GM04504 (cell line): ENCODE measurements at regions not wholly inside any gene's neighbourhood (a gene's known extent, or its start where the extent isn't known, plus 50 kb on each side); places are given as distances from the start of the nearest gene placed in this dataset.

Source experiments
- DNase-seq: peaks from one replicate; pipeline ENCODE4 v3.0.0-alpha.2; 2012; ENCODE audit warnings: low read depth

DNA sequence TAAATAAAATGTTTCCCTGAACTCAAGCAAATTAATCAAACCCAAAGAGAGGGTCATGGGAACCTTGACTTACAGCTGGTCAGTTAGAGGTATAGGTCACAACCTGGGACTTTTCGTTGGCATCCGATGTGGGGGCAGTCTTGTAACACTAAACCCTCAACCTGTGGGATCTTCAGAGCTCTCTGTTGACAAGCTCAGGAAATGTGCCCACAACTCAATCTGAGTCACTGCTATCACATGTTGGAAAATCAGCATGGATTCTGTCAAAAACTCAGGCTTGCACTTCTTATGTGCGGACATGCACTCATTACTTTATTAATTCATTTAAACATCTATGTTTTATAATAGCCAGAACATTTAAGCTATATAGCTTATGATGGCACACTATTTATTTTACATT lies 424.6 kb upstream of the SORCS1 start:
- no peak for DNase-seq

GRCh38 chr10:107585630-107586029 lies 421.1 kb upstream of the SORCS1 start:
- no peak for DNase-seq

DNA sequence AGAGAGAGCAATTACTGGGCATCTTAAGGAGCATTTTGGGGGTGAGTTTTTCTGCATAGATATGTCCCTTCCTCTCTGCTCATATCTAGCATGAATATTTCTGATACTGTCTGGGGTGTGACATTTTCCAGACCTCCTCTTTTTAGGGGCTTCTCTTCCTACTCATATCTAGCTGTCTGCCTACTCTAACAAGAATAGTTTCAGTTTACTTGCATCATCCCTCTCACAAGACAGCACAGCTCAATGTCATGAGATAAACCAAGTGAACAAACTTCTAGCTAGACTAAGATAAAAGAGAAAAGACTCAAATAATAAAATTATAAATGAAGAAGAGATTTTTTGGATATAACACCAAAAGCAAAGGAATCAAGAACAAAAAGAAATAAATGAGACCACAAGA lies 419.5 kb upstream of the SORCS1 start:
- DNase-seq: no peak

GRCh38 chr10:107579970-107580369 lies 415.5 kb upstream of the SORCS1 start:
- DNase-seq: no peak

DNA sequence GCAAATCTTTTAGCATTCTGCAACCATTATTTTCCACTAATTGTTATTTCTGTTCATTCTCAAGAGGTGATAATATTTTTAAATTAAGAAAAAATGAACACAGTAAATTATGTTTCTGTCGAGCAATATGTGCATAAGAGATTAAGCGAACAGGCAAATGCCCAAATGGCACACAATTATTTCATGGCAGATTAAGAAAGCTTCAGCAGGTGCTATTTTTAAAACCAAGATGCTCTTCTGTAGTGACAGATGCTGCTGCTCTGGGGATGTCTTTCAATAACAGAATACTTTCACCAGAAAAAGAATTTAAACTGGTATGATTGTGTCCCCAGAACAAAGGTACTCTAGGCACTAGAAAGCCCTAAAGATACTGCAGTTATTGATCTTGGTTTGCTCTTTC lies 412.7 kb upstream of the SORCS1 start:
- no peak for DNase-seq

DNA sequence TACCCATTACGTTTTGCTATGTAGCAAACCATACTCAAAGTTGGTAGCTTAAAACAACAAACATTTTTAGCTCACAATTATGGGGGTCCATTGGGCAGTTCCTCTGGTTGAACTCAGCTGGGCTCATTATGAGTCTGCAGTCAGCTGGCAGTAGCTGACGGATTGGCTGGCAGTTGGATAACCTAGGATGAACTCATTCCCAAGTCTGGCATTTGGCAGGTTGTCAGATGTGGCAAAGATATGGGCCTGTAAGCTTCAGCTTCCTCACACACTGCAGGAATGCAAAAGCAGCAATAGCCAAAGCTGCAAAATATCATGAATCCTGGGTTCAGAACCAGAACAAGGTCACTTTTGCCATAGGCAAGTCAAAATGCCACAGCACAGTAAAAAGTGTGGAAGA lies 412.2 kb upstream of the SORCS1 start:
- no peak for DNase-seq

DNA sequence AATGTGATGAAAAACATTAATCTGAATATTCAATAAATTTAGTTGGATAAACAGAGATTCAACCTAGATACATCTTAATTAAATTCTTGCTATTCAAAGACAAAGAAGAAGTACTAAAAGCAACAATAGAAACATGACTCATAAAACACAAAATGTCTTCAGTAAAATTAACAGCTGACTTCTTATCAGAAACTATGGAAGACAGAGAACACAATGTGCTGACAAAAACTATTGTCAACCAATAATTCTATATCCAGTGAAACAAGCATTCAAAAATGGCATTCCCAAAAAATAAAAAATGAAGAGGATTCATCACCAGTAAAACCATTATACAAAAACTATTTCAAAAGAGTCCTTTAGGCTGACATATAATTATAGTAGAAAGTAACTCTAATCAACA lies 400.5 kb upstream of the SORCS1 start:
- DNase-seq: no peak

DNA sequence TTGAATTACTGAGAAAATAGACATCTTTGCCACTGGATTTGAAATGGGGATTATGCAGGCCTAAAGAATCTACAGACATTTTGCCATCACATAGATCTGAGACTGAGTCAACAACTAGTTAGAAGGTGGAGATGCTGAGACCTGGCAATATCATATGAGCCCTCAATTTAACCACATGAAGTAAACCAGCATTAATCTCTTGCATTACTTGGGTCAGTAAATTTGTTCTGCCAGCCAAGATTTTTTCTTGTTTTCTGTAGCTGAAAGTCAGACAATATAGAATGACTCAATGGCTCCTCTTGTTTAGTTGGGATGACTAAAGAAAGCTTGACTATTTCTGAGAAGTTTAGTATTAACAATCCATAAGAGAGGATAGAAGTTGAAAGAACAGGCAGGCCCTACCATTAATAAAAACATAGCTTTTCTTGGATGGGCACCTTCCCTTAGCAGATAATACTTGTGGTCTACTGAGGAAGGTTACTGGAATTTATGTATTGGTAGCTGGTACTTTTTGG lies 396.7 kb upstream of the SORCS1 start:
- DNase-seq: no peak

- DNase-seq: no peak
Measured at GRCh38 chr10:107557916-107558315, 393.4 kb upstream of the SORCS1 start.

DNA sequence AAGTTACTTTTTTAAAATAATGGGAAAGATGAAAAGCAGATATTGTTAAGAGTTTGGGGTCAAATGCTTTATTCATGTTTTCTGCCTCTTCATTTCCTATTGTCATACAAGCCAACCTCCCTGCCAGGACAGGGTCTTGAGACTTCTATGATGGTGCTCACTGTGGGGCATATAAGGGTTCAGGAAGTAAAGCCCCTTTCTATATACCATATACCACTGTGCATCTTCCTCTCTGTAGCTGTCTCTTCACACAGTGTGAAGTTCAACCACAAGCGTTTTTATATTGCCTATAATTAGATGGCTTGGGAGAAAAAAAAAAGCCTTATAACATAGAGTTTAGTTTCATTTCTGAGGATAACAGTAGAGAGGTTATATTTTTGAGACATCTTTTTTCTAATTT lies 389.8 kb upstream of the SORCS1 start:
- no peak for DNase-seq

GRCh38 chr10:107553470-107553869 lies 389.0 kb upstream of the SORCS1 start:
- DNase-seq: no peak

DNA sequence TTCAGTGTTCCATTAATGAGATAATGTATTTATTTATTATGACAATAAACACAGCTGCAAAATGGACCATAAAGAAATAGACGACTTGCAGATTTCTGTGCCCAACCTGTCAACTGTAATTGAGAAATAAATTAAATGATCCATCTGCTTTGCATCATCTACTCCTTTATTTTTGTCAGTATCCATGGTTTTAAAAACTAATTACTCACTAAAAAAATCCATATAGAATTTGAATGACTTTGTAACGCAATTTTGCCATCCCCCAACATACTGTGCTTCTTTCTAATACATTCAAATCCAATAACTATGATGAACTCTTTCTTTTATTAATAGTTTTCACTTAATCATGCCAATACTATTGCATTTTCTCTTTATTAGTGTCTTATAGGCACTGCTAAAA lies 388.5 kb upstream of the SORCS1 start:
- no peak for DNase-seq

- no peak for DNase-seq
Measured at GRCh38 chr10:107548301-107548700, 383.8 kb upstream of the SORCS1 start.

DNA sequence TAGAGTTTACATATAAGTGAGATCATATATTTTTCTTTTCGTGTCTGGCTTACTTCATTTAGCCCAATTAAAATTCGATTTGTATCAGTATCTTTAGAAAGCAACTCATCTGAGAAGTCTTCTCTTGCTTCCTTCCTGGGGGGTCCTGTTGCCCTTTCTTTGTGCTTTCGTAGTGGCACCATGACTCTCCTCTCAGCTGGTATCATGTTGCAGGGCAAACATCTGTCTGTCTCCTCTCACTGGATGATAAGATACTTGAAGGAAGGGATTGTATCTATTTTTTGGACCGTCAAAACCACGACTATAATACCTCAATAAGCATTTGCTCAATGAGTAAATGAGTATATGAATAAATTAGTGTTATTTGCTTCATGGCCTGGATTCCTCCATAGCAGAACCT lies 382.5 kb upstream of the SORCS1 start:
- no peak for DNase-seq

- peak; percentile 11 for DNase-seq
Measured at GRCh38 chr10:107546284-107546683, 381.8 kb upstream of the SORCS1 start.

- no peak for DNase-seq
Measured at GRCh38 chr10:107545717-107546116, 381.2 kb upstream of the SORCS1 start.

GRCh38 chr10:107544706-107545520 lies 380.4 kb upstream of the SORCS1 start:
- no peak for DNase-seq

- DNase-seq: no peak
Measured at GRCh38 chr10:107542607-107543006, 378.1 kb upstream of the SORCS1 start.

GRCh38 chr10:107542016-107542415 lies 377.5 kb upstream of the SORCS1 start:
- DNase-seq: no peak

GRCh38 chr10:107540981-107541380 lies 376.5 kb upstream of the SORCS1 start:
- DNase-seq: no peak

- DNase-seq: no peak
Measured at GRCh38 chr10:107529350-107529749, 364.8 kb upstream of the SORCS1 start.

GRCh38 chr10:107520348-107520747 lies 355.8 kb upstream of the SORCS1 start:
- DNase-seq: no peak

GRCh38 chr10:107517811-107518210 lies 353.3 kb upstream of the SORCS1 start:
- no peak for DNase-seq

- no peak for DNase-seq
Measured at GRCh38 chr10:107516349-107516748, 351.8 kb upstream of the SORCS1 start.
